ENCODE measurements at regions not wholly inside any gene's neighbourhood (a gene's known extent, or its start where the extent isn't known, plus 50 kb on each side); places are given as distances from the start of the nearest gene placed in this dataset.

DNA sequence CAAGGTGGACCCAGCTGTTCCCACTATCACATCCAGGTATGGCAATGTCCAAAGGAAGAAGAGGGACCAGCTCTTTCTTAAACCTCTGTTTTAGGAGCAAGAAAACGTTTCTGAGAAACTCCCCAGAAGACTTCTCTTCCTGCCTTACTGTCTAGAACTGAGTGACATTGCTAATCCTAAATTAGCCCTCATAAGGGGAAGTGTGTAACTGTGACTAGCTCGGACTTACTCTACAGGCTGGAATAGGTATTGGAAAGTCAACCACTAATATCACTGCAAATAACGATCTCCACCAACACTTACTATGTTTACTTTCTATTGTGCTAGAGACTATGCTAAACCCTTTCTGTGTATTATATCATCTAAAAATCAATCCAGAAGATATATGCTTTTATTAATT, 49.9 kb upstream of the RELN start:
- TF ChIP-seq EZH2 (optimal IDR thresholded peaks at IDR 0.05; ENCODE audit: low read depth, low read length), result no peak
- TF ChIP-seq, protein P1, sequence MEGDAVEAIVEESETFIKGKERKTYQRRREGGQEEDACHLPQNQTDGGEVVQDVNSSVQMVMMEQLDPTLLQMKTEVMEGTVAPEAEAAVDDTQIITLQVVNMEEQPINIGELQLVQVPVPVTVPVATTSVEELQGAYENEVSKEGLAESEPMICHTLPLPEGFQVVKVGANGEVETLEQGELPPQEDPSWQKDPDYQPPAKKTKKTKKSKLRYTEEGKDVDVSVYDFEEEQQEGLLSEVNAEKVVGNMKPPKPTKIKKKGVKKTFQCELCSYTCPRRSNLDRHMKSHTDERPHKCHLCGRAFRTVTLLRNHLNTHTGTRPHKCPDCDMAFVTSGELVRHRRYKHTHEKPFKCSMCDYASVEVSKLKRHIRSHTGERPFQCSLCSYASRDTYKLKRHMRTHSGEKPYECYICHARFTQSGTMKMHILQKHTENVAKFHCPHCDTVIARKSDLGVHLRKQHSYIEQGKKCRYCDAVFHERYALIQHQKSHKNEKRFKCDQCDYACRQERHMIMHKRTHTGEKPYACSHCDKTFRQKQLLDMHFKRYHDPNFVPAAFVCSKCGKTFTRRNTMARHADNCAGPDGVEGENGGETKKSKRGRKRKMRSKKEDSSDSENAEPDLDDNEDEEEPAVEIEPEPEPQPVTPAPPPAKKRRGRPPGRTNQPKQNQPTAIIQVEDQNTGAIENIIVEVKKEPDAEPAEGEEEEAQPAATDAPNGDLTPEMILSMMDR (IDR thresholded peaks at IDR 0.05; ENCODE audit: low read length), result no peak
- TF ChIP-seq EZH2phosphoT487 (IDR thresholded peaks at IDR 0.05; ENCODE audit: low read length), result no peak
- Histone ChIP-seq H3K9me2 (replicated peaks; ENCODE audit: insufficient read depth, low read length) (no peaks in the 10 kb centered on the region), H3K4me2 (ENCODE audit: low read depth, low read length) (no peak overlapping the region), H2AFZ (ENCODE audit: low read length) (no peak overlapping the region), H3F3A (ENCODE audit: insufficient read depth, low read length) (no peaks in the 10 kb centered on the region), H3K4me1 (ENCODE audit: low read length) (no peaks in the 10 kb centered on the region), H3K27me3 (replicated peaks; ENCODE audit: insufficient read depth, low read length) (no peaks in the 10 kb centered on the region), H3K9ac (ENCODE audit: low read length) (no peak overlapping the region), H3K27ac (ENCODE audit: low read length) (no peak overlapping the region), H4K20me1 (ENCODE audit: insufficient read depth, low read length) (no peaks in the 10 kb centered on the region), H3K9me3 (replicated peaks; ENCODE audit: insufficient read depth, low read length) (no peaks in the 10 kb centered on the region), H3K79me2 (ENCODE audit: low read length) (no peaks in the 10 kb centered on the region), H3K4me3 (ENCODE audit: low read length) (no peak overlapping the region), H3K36me3 (replicated peaks; ENCODE audit: insufficient read depth, low read length) (no peaks in the 10 kb centered on the region)
- no peak for DNase-seq

All from MM.1S (cell line).